Left cardiac atrium (tissue), 4 donors: ENCODE measurements at regions not wholly inside any gene's neighbourhood (a gene's known extent, or its start where the extent isn't known, plus 50 kb on each side); places are given as distances from the start of the nearest gene placed in this dataset.

Experiments used
- ATAC-seq, 2 donors: fragments of 200-7000 bp; cut with Tn5 transposase; one replicate each; pipeline ENCODE4 v1.9.1; 2020; ENCODE audit warnings: mild to moderate bottlenecking in 2 of 2, moderate library complexity in 2 of 2
- DNase-seq: peaks from one replicate; pipeline ENCODE4 v3.0.0-alpha.2; 2020
- intact Hi-C, 2 donors: fragments of 100-400 bp; cut with DNase I; formaldehyde crosslinking; loops; one replicate each; pipeline versions ENCODE4 v1.14.1 to v1.15.1; 2022 to 2023
- donor health status: DM: no; HTN: yes; CAD: no.
- donor health status: DM: no; HTN: yes; CAD: no; lungs with severe emphysema.
- donor health status: DM: yes; HTN: yes; CAD: no.
- donor health status: Dilated cardiomyopathy.

GRCh38 chr10:52659085-52659484 lies 113.5 kb downstream of the MBL2 start:
- intact Hi-C loops, result no loop called here
- ATAC-seq (no peak), DNase-seq (no peak)

GRCh38 chr10:52662256-52662655 lies 110.3 kb downstream of the MBL2 start:
- intact Hi-C loops, result no loop called here
- no peak for DNase-seq
- ATAC-seq, result no peak

- no peak for ATAC-seq
- no peak for DNase-seq
- intact Hi-C loops, result no loop called here
Measured at GRCh38 chr10:52663161-52663560, 109.4 kb downstream of the MBL2 start.

- intact Hi-C loops, result no loop called here
- ATAC-seq (no peak), DNase-seq (no peak)
Measured at GRCh38 chr10:52664629-52665028, 108.0 kb downstream of the MBL2 start.

GRCh38 chr10:52665821-52666220 lies 106.8 kb downstream of the MBL2 start:
- no peak for DNase-seq
- intact Hi-C loops, result no loop called here
- ATAC-seq, result no peak

- ATAC-seq, result no peak
- intact Hi-C loops, result no loop called here
- no peak for DNase-seq
Measured at GRCh38 chr10:52666931-52667330, 105.7 kb downstream of the MBL2 start.

- intact Hi-C loops, result no loop called here
- DNase-seq (no peak), ATAC-seq (no peak)
Measured at GRCh38 chr10:52668024-52668423, 104.6 kb downstream of the MBL2 start.

GRCh38 chr10:52672880-52673279 lies 99.7 kb downstream of the MBL2 start:
- DNase-seq (no peak), ATAC-seq (no peak)
- intact Hi-C loops, result no loop called here

- intact Hi-C loops, result no loop called here
- no peak for ATAC-seq
- no peak for DNase-seq
Measured at GRCh38 chr10:52673468-52673867, 99.1 kb downstream of the MBL2 start.

GRCh38 chr10:52674474-52674873 lies 98.1 kb downstream of the MBL2 start:
- ATAC-seq, result no peak

GRCh38 chr10:52677086-52677485 lies 95.5 kb downstream of the MBL2 start:
- DNase-seq (no peak), ATAC-seq (no peak)
- intact Hi-C loops, result no loop called here

More at GRCh38 chr10:52674474-52674873, 98.1 kb downstream of the MBL2 start:
- intact Hi-C loops, result no loop called here
- DNase-seq, result no peak

- DNase-seq, result no peak
- intact Hi-C loops, result no loop called here
- no peak for ATAC-seq
Measured at GRCh38 chr10:52678611-52679010, 94.0 kb downstream of the MBL2 start.

GRCh38 chr10:52679117-52679516 lies 93.5 kb downstream of the MBL2 start:
- ATAC-seq, result no peak
- intact Hi-C loops, result no loop called here

GRCh38 chr10:52682766-52683165 lies 89.8 kb downstream of the MBL2 start:
- DNase-seq, result no peak
- intact Hi-C loops, result no loop called here
- ATAC-seq, result no peak

More at GRCh38 chr10:52679117-52679516, 93.5 kb downstream of the MBL2 start:
- no peak for DNase-seq

- ATAC-seq, result no peak
- intact Hi-C loops, result no loop called here
- DNase-seq, result no peak
Measured at GRCh38 chr10:52683776-52684175, 88.8 kb downstream of the MBL2 start.

- ATAC-seq, result no peak
- DNase-seq, result no peak
- intact Hi-C loops, result no loop called here
Measured at GRCh38 chr10:52688899-52689298, 83.7 kb downstream of the MBL2 start.

- intact Hi-C loops, result no loop called here
- DNase-seq, result no peak
- no peak for ATAC-seq
Measured at GRCh38 chr10:52696232-52696631, 76.4 kb downstream of the MBL2 start.

GRCh38 chr10:52701647-52702046 lies 70.9 kb downstream of the MBL2 start:
- intact Hi-C loops, result no loop called here
- DNase-seq, result no peak
- no peak for ATAC-seq

- no peak for ATAC-seq
- intact Hi-C loops, result no loop called here
- DNase-seq, result no peak
Measured at GRCh38 chr10:52703451-52703850, 69.1 kb downstream of the MBL2 start.

GRCh38 chr10:52703898-52704297 lies 68.7 kb downstream of the MBL2 start:
- ATAC-seq (no peak), DNase-seq (no peak)
- intact Hi-C loops, result no loop called here

GRCh38 chr10:52706332-52707070 lies 66.1 kb downstream of the MBL2 start:
- DNase-seq (no peak), ATAC-seq (no peak)
- intact Hi-C loops, result no loop called here
